ENCODE measurements at regions not wholly inside any gene's neighbourhood (a gene's known extent, or its start where the extent isn't known, plus 50 kb on each side); places are given as distances from the start of the nearest gene placed in this dataset.

GRCh38 chr13:87128036-87128435, 543.1 kb upstream of the SLITRK5 start:
- no peak for ATAC-seq
- no peaks in the 10 kb centered on the region for H3K9me3 ChIP-seq (ENCODE audit: control insufficient read depth, insufficient read depth, low read length)
- Mint-ChIP-seq H3K4me3 (no peak overlapping the region), H3K27me3 (ENCODE audit: low read depth in 2 of 2) (no peaks in the 10 kb centered on the region), H3K4me1 (peaks cover 0 to 4% of the 10 kb centered on the region in 2 donors), H3K27ac (no peak overlapping the region), H3K36me3 (no peaks in the 10 kb centered on the region), H3K9me3 (peaks cover 7 to 9% of the 10 kb centered on the region in 2 donors)
- TF ChIP-seq CTCF (IDR thresholded peaks at IDR 0.05): no peak
- intact Hi-C loops (cut with micrococcal nuclease): no loop called here
- no peaks in the 10 kb centered on the region for H3K4me1 ChIP-seq (ENCODE audit: control insufficient read depth, insufficient read depth, low read length)
- H3K27me3 ChIP-seq (ENCODE audit: control insufficient read depth, insufficient read depth, low read length): no peaks in the 10 kb centered on the region
- no peak for DNase-seq
- H3K27ac ChIP-seq (ENCODE audit: low read length): no peak overlapping the region
- H3K4me3 ChIP-seq (ENCODE audit: low read length): no peak overlapping the region
- no peaks in the 10 kb centered on the region for H3K36me3 ChIP-seq (ENCODE audit: control insufficient read depth, insufficient read depth, low read length)

- H3K4me3 Mint-ChIP-seq: no peak overlapping the region
- Histone ChIP-seq H3K27ac (ENCODE audit: low read length) (no peak overlapping the region), H3K36me3 (ENCODE audit: control insufficient read depth, insufficient read depth, low read length) (no peaks in the 10 kb centered on the region), H3K4me3 (ENCODE audit: low read length) (no peak overlapping the region), H3K9me3 (ENCODE audit: control insufficient read depth, insufficient read depth, low read length) (no peaks in the 10 kb centered on the region), H3K27me3 (ENCODE audit: control insufficient read depth, insufficient read depth, low read length) (no peaks in the 10 kb centered on the region), H3K4me1 (ENCODE audit: control insufficient read depth, insufficient read depth, low read length) (no peaks in the 10 kb centered on the region)
- DNase-seq (no peak), ATAC-seq (no peak)
- H3K27ac Mint-ChIP-seq: no peak overlapping the region
- intact Hi-C loops (cut with micrococcal nuclease): no loop called here
- H3K27me3 Mint-ChIP-seq (ENCODE audit: low read depth in 2 of 2): no peaks in the 10 kb centered on the region
- H3K9me3 Mint-ChIP-seq: peaks cover 5 to 8% of the 10 kb centered on the region in 2 donors
- peaks cover 0 to 4% of the 10 kb centered on the region in 2 donors for H3K4me1 Mint-ChIP-seq
- TF ChIP-seq CTCF (IDR thresholded peaks at IDR 0.05): no peak
- 76% methylated on average over 2 of the region's 2 CpGs for WGBS (ENCODE audit: insufficient coverage)
- H3K36me3 Mint-ChIP-seq: no peaks in the 10 kb centered on the region
Measured at GRCh38 chr13:87128491-87128890, 542.7 kb upstream of the SLITRK5 start.

GRCh38 chr13:87129602-87130300, 541.4 kb upstream of the SLITRK5 start:
- peaks cover 3 to 6% of the 10 kb centered on the region in 2 donors for H3K9me3 Mint-ChIP-seq
- no peaks in the 10 kb centered on the region for H3K27me3 Mint-ChIP-seq (ENCODE audit: low read depth in 2 of 2)
- no peak overlapping the region for H3K27ac Mint-ChIP-seq
- Histone ChIP-seq H3K4me3 (ENCODE audit: low read length) (no peak overlapping the region), H3K36me3 (ENCODE audit: control insufficient read depth, insufficient read depth, low read length) (no peaks in the 10 kb centered on the region), H3K4me1 (ENCODE audit: control insufficient read depth, insufficient read depth, low read length) (no peaks in the 10 kb centered on the region), H3K27me3 (ENCODE audit: control insufficient read depth, insufficient read depth, low read length) (no peaks in the 10 kb centered on the region), H3K27ac (ENCODE audit: low read length) (no peak overlapping the region), H3K9me3 (ENCODE audit: control insufficient read depth, insufficient read depth, low read length) (no peaks in the 10 kb centered on the region)
- WGBS (ENCODE audit: insufficient coverage): 70% methylated on average over 2 of the region's 2 CpGs
- intact Hi-C loops (cut with micrococcal nuclease): no loop called here
- ATAC-seq (no peak), DNase-seq (no peak)
- no peak for TF ChIP-seq CTCF (IDR thresholded peaks at IDR 0.05)
- H3K36me3 Mint-ChIP-seq: no peaks in the 10 kb centered on the region
- H3K4me1 Mint-ChIP-seq: no peaks in the 10 kb centered on the region
- no peak overlapping the region for H3K4me3 Mint-ChIP-seq

DNA sequence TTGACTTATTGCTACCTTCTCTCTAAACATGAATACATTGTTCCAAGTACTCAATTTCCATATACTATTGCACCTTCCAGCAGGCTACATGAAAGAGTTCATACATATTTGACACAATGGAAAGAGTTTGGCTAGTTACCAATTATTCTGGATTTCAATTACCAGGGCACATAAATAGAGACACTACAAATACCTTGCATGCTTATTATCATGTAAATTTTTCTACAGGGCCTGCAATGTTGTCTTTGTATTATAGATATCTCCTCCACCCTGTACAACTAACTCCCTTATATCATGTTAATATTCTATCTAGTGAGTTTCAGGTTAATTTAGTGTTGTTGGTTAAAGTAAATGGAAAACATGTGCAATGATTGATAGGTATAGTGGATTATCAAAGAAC, 540.7 kb upstream of the SLITRK5 start:
- Mint-ChIP-seq H3K4me3 (no peak overlapping the region), H3K27ac (no peak overlapping the region), H3K9me3 (peaks cover 3 to 6% of the 10 kb centered on the region in 2 donors), H3K27me3 (ENCODE audit: low read depth in 2 of 2) (no peaks in the 10 kb centered on the region), H3K4me1 (no peaks in the 10 kb centered on the region), H3K36me3 (no peaks in the 10 kb centered on the region)
- Histone ChIP-seq H3K36me3 (ENCODE audit: control insufficient read depth, insufficient read depth, low read length) (no peaks in the 10 kb centered on the region), H3K4me1 (ENCODE audit: control insufficient read depth, insufficient read depth, low read length) (no peaks in the 10 kb centered on the region), H3K27me3 (ENCODE audit: control insufficient read depth, insufficient read depth, low read length) (no peaks in the 10 kb centered on the region), H3K9me3 (ENCODE audit: control insufficient read depth, insufficient read depth, low read length) (no peaks in the 10 kb centered on the region), H3K27ac (ENCODE audit: low read length) (no peak overlapping the region), H3K4me3 (ENCODE audit: low read length) (no peak overlapping the region)
- no peak for TF ChIP-seq CTCF (IDR thresholded peaks at IDR 0.05)
- ATAC-seq (no peak), DNase-seq (no peak)
- intact Hi-C loops (cut with micrococcal nuclease): no loop called here
